GM12892 (cell line): ENCODE measurements at regions not wholly inside any gene's neighbourhood (a gene's known extent, or its start where the extent isn't known, plus 50 kb on each side); places are given as distances from the start of the nearest gene placed in this dataset.

Experiments used
- POLR2A ChIP-seq: IDR thresholded peaks from 2 replicates; pipeline ENCODE4 v1.6.1; 2011; ENCODE audit warnings: low read depth, low read length, control low read depth
- POLR2AphosphoS5 ChIP-seq: IDR thresholded peaks from 2 replicates; pipeline ENCODE4 v1.6.1; 2011; ENCODE audit warnings: low read depth, low read length, control low read depth
- TAF1 ChIP-seq: IDR thresholded peaks from 2 replicates; pipeline ENCODE4 v1.6.1; 2011; ENCODE audit warnings: low read depth, mild to moderate bottlenecking, control low read depth, low read length, borderline replicate concordance

GRCh38 chr22:27157666-27158370, 500.4 kb downstream of the MIAT start:
- no peak for TF ChIP-seq POLR2A
- no peak for TF ChIP-seq POLR2AphosphoS5
- no peak for TF ChIP-seq TAF1
